ENCODE measurements at regions not wholly inside any gene's neighbourhood (a gene's known extent, or its start where the extent isn't known, plus 50 kb on each side); places are given as distances from the start of the nearest gene placed in this dataset.

DNA sequence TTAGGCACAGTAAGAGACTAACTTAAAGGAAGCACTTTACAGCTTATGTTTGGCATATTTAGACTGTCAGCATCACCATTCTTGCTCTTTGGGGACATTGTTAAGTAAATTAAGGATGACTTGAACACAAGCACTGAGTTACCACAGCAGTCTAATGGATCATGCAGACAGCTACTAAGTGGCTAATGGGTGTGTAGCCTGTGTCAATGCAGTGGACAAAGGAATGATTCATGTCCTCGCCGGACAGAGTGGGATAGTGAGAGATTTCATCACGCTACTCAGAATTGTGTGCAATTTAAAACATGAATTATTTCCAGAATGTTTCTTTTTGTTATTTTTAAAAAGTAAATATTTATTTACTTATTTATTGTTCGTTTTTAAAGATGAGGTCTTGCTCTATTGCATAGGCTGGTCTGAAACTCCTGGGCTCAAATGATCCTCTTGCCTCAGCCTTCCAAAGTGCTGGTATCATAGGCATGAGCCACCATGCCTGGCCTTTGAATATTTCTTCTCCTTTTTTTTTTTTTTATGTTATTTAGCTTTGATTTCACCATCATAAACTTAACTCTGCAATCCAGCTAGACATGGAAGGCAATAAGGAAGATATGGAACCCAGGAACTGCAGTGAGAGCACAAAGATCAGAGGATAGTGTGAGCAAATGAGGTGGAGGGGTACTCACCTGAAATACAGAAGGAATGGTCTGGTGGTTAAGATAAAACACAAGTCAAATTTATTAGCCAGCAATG is 53.0 kb upstream of the KLF4 start:
- DNase-seq (ENCODE audit: low spot score) = no peak

DNA sequence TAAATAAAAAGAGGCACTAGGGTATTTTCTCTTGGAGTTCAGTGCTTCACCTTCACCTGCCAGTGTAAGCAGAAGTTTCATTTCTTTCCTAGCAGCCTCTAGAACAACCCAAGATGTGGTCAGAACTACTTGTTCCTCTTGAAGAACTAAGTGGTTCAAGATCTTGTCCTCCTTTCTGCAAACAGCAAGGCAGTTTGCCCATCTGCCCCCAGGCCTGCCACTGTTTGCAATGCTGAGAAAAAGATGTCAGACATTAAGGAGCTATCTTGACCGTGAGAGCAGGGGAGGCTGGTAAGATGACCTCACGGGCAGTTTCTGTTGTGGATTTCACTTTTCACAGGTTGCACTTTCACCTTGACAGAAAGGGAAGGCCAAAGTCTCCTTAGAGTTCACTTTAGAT is 52.0 kb upstream of the KLF4 start:
- no peak for DNase-seq (ENCODE audit: low spot score)

DNA sequence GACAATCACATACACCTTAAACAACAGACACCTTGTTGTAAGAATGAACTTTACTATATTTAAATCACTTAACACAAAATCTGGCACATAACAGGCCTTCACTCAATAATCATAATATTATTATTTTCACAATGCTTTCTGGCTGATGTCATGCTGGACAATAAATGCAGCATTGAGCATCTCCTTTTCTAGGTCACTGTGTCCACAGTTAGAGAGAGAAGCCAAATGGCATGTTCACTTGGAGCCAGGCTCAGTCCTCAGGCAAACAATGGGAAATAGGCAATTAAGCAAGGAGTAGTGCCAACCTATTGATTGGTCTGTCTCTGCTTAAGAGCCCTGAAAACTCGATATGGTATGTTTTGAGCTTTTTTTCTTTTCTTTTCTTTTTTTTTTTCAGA is 50.6 kb upstream of the KLF4 start:
- no peak for DNase-seq (ENCODE audit: low spot score)

DNA sequence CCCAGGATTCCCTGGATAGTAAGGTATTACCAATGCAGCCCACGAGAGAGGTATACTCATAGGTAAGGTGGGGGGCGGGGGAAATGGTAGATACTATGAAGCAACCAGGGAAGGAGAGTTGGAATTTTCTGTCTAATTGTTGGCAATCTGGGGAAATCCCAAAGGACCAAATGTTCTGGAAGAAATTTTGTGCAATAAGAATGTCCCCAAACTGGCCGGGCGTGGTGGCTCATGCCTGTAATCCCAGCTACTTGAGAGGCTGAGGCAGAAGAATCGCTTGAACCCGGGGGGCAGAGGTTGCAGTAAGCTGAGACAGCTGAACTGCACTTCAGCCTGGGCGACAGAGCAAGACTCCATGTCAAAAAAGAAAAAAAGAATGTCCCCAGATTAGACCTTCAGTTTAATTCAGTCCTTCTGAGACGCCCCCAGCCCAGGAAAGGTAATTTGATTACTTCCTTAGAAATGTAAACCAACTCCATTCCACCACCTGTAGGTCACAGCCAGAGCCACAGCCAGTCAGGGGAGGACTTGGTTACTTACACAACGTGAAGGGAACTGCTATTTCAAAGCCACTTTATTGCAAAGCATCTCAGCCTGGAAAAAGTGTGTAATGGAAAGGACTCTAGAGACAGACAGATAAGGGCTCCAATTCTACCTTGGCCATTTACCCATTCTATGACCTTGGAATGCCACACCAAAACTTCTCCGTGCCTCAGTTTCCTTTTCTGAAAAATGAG is 50.0 kb upstream of the KLF4 start:
- no peak for DNase-seq (ENCODE audit: low spot score)

Data from mucosa of gallbladder (tissue), 1 donor.